ENCODE measurements at regions not wholly inside any gene's neighbourhood (a gene's known extent, or its start where the extent isn't known, plus 50 kb on each side); places are given as distances from the start of the nearest gene placed in this dataset.

GRCh38 chr6:74997646-74998045 lies 208.2 kb downstream of the COL12A1 start:
- ChIA-PET CTCF (ENCODE audit: unreplicated experiment) (no interaction called here), POLR2A (no interaction called here)
- H2AFZ ChIP-seq (ENCODE audit: low read length) = no peak overlapping the region
- no peaks in the 10 kb centered on the region for H3K9me3 ChIP-seq (ENCODE audit: low read length)
- H3K27ac ChIP-seq (ENCODE audit: low read depth, low read length, poor library complexity, severe bottlenecking) = no peak overlapping the region
- BruUV-seq (replicated peaks) = no TSS peak
- no peak overlapping the region for H3K4me3 ChIP-seq (ENCODE audit: low read depth, low read length, poor library complexity, severe bottlenecking)
- H3K9me2 ChIP-seq (ENCODE audit: insufficient read depth, low read length) = no peaks in the 10 kb centered on the region
- H3K79me2 ChIP-seq (ENCODE audit: insufficient read depth, low read depth, low read length) = no peaks in the 10 kb centered on the region
- no peaks in the 10 kb centered on the region for H3K4me1 ChIP-seq (ENCODE audit: insufficient read depth, low read length, poor library complexity, severe bottlenecking)
- TF ChIP-seq CTCF (conservative IDR thresholded peaks at IDR 0.05; ENCODE audit: low read length) = no peak
- H3K4me2 ChIP-seq (ENCODE audit: low read length) = no peak overlapping the region
- intact Hi-C loops (cut with micrococcal nuclease; ENCODE audit: unreplicated experiment) = no loop called here
- no peaks in the 10 kb centered on the region for H4K20me1 ChIP-seq (ENCODE audit: insufficient read depth, low read length)
- H3K36me3 ChIP-seq (ENCODE audit: insufficient read depth, low read length) = no peaks in the 10 kb centered on the region
- no peak for DNase-seq (ENCODE audit: low spot score)

GRCh38 chr6:74993136-74993535 lies 212.7 kb downstream of the COL12A1 start:
- no peak overlapping the region for H3K27ac ChIP-seq (ENCODE audit: low read depth, low read length, poor library complexity, severe bottlenecking)
- H3K4me1 ChIP-seq (ENCODE audit: insufficient read depth, low read length, poor library complexity, severe bottlenecking) = no peaks in the 10 kb centered on the region
- ChIA-PET CTCF (ENCODE audit: unreplicated experiment) (no interaction called here), POLR2A (no interaction called here)
- no TSS peak for BruUV-seq (replicated peaks)
- H4K20me1 ChIP-seq (ENCODE audit: insufficient read depth, low read length) = no peaks in the 10 kb centered on the region
- H3K9me3 ChIP-seq (ENCODE audit: low read length) = no peaks in the 10 kb centered on the region
- H3K79me2 ChIP-seq (ENCODE audit: insufficient read depth, low read depth, low read length) = no peaks in the 10 kb centered on the region
- TF ChIP-seq EZH2phosphoT487 (IDR thresholded peaks at IDR 0.05; ENCODE audit: borderline replicate concordance, low read depth, low read length) = no peak
- TF ChIP-seq CTCF (conservative IDR thresholded peaks at IDR 0.05; ENCODE audit: low read length) = no peak
- H3K9me2 ChIP-seq (ENCODE audit: insufficient read depth, low read length) = no peaks in the 10 kb centered on the region
- intact Hi-C loops (cut with micrococcal nuclease; ENCODE audit: unreplicated experiment) = no loop called here
- H3K4me2 ChIP-seq (ENCODE audit: low read length) = no peak overlapping the region
- H3K36me3 ChIP-seq (ENCODE audit: insufficient read depth, low read length) = no peaks in the 10 kb centered on the region
- H3K4me3 ChIP-seq (ENCODE audit: low read depth, low read length, poor library complexity, severe bottlenecking) = no peak overlapping the region
- no peak overlapping the region for H2AFZ ChIP-seq (ENCODE audit: low read length)
- no peak for DNase-seq (ENCODE audit: low spot score)

GRCh38 chr6:74991573-74992332 lies 214.1 kb downstream of the COL12A1 start:
- POLR2A ChIA-PET = no interaction called here
- no TSS peak for BruUV-seq (replicated peaks)
- Histone ChIP-seq H3K79me2 (ENCODE audit: insufficient read depth, low read depth, low read length) (no peaks in the 10 kb centered on the region), H3K4me3 (ENCODE audit: low read depth, low read length, poor library complexity, severe bottlenecking) (no peak overlapping the region), H4K20me1 (ENCODE audit: insufficient read depth, low read length) (no peaks in the 10 kb centered on the region), H3K4me2 (ENCODE audit: low read length) (no peak overlapping the region), H3K27ac (ENCODE audit: low read depth, low read length, poor library complexity, severe bottlenecking) (no peak overlapping the region), H3K4me1 (ENCODE audit: insufficient read depth, low read length, poor library complexity, severe bottlenecking) (no peaks in the 10 kb centered on the region), H3K36me3 (ENCODE audit: insufficient read depth, low read length) (no peaks in the 10 kb centered on the region), H2AFZ (ENCODE audit: low read length) (no peak overlapping the region), H3K9me2 (ENCODE audit: insufficient read depth, low read length) (no peaks in the 10 kb centered on the region), H3K9me3 (ENCODE audit: low read length) (no peaks in the 10 kb centered on the region)
- TF ChIP-seq CTCF (conservative IDR thresholded peaks at IDR 0.05; ENCODE audit: low read length) (no peak), EZH2phosphoT487 (IDR thresholded peaks at IDR 0.05; ENCODE audit: borderline replicate concordance, low read depth, low read length) (no peak)
- intact Hi-C loops (cut with micrococcal nuclease; ENCODE audit: unreplicated experiment) = no loop called here
- no peak for DNase-seq (ENCODE audit: low spot score)
- CTCF ChIA-PET (ENCODE audit: unreplicated experiment) = no interaction called here
